DOHH2 (cell line): ENCODE measurements at regions not wholly inside any gene's neighbourhood (a gene's known extent, or its start where the extent isn't known, plus 50 kb on each side); places are given as distances from the start of the nearest gene placed in this dataset.

ENCODE experiments used
- H3F3A ChIP-seq: fragments of 200-600 bp; sonication (generic), shearing (Covaris generic); 2 replicates; pipeline ENCODE4 v1.6.0; 2016; ENCODE audit warnings: antibody characterized with exemption, mild to moderate bottlenecking; ENCODE audit not compliant: control insufficient read depth, insufficient read depth
- H3K27ac ChIP-seq: fragments of 200-600 bp; sonication (generic); 2 replicates; pipeline ENCODE4 v1.5.1; 2014; ENCODE audit warnings: low read depth, mild to moderate bottlenecking, low read length, moderate library complexity
- H3K27me3 ChIP-seq: fragments of 200-600 bp; sonication (generic); 2 replicates; pipeline ENCODE4 v1.6.1; 2014; ENCODE audit warnings: mild to moderate bottlenecking, low read length, mixed read lengths; ENCODE audit not compliant: control insufficient read depth
- H3K36me3 ChIP-seq: fragments of 200-600 bp; sonication (generic); 2 replicates; pipeline ENCODE4 v1.6.1; 2014; ENCODE audit warnings: mild to moderate bottlenecking, low read length, moderate library complexity, mixed read lengths; ENCODE audit not compliant: control insufficient read depth
- H3K4me1 ChIP-seq: fragments of 200-600 bp; sonication (generic); 2 replicates; pipeline ENCODE4 v1.6.1; 2014; ENCODE audit warnings: mild to moderate bottlenecking, low read length, mixed read lengths; ENCODE audit not compliant: control insufficient read depth
- H3K4me2 ChIP-seq: fragments of 200-600 bp; sonication (generic); 2 replicates; pipeline ENCODE4 v1.6.0; 2014; ENCODE audit warnings: mild to moderate bottlenecking, low read length, moderate library complexity
- H3K4me3 ChIP-seq: fragments of 200-600 bp; sonication (generic); 2 replicates; pipeline ENCODE4 v1.5.1; 2014; ENCODE audit warnings: mild to moderate bottlenecking, low read length, mixed read lengths
- H3K79me2 ChIP-seq: fragments of 200-600 bp; sonication (generic); 2 replicates; pipeline ENCODE4 v1.6.1; 2014; ENCODE audit warnings: mild to moderate bottlenecking, low read length, mixed read lengths; ENCODE audit not compliant: control insufficient read depth
- H3K9me2 ChIP-seq: fragments of 200-600 bp; sonication (generic); replicated peaks from 2 replicates; pipeline ENCODE4 v1.6.1; 2014; ENCODE audit warnings: mild to moderate bottlenecking, low read length, mixed read lengths; ENCODE audit not compliant: control insufficient read depth
- H3K9me3 ChIP-seq: fragments of 200-600 bp; sonication (generic); 2 replicates; pipeline ENCODE4 v1.6.1; 2014; ENCODE audit warnings: antibody characterized with exemption, low read length, mixed read lengths; ENCODE audit not compliant: control insufficient read depth, insufficient read depth
- H4K20me1 ChIP-seq: fragments of 200-600 bp; sonication (generic); 2 replicates; pipeline ENCODE4 v1.6.0; 2014; ENCODE audit warnings: low read depth, mild to moderate bottlenecking, antibody characterized with exemption, low read length, moderate library complexity; ENCODE audit not compliant: control insufficient read depth, insufficient read depth
- CTCF ChIP-seq: fragments of 200-600 bp; sonication (generic); IDR thresholded peaks from one replicate; pipeline ENCODE4 v1.5.1; 2014; ENCODE audit warnings: antibody characterized with exemption, mild to moderate bottlenecking, low read depth, low read length; ENCODE audit not compliant: poor library complexity, severe bottlenecking
- EZH2phosphoT487 ChIP-seq: fragments of 200-600 bp; sonication (generic); IDR thresholded peaks from 2 replicates; pipeline ENCODE4 v1.6.1; 2017; ENCODE audit warnings: borderline replicate concordance, mild to moderate bottlenecking, antibody characterized with exemption, low read length, moderate library complexity, mixed read lengths

GRCh38 chr5:167952278-167952995 is 339.0 kb upstream of the WWC1 start:
- Histone ChIP-seq H3K9me3 (no peaks in the 10 kb centered on the region), H4K20me1 (no peaks in the 10 kb centered on the region), H3K27ac (no peak overlapping the region), H3K9me2 (no peaks in the 10 kb centered on the region), H3K36me3 (no peaks in the 10 kb centered on the region), H3K4me1 (no peaks in the 10 kb centered on the region), H3K79me2 (no peaks in the 10 kb centered on the region), H3K4me2 (no peak overlapping the region), H3K27me3 (no peaks in the 10 kb centered on the region), H3F3A (no peaks in the 10 kb centered on the region), H3K4me3 (no peak overlapping the region)
- TF ChIP-seq EZH2phosphoT487 (no peak), CTCF (no peak)

- H3K9me3 ChIP-seq: no peaks in the 10 kb centered on the region
- no peaks in the 10 kb centered on the region for H3K9me2 ChIP-seq
- H4K20me1 ChIP-seq: no peaks in the 10 kb centered on the region
- no peak overlapping the region for H3K4me2 ChIP-seq
- H3K27ac ChIP-seq: no peak overlapping the region
- no peak overlapping the region for H3K4me3 ChIP-seq
- H3F3A ChIP-seq: no peaks in the 10 kb centered on the region
- TF ChIP-seq CTCF (no peak), EZH2phosphoT487 (no peak)
- H3K36me3 ChIP-seq: no peaks in the 10 kb centered on the region
- no peaks in the 10 kb centered on the region for H3K27me3 ChIP-seq
- H3K79me2 ChIP-seq: no peaks in the 10 kb centered on the region
- no peaks in the 10 kb centered on the region for H3K4me1 ChIP-seq
Measured at GRCh38 chr5:167953151-167953798, 338.2 kb upstream of the WWC1 start.

GRCh38 chr5:167961731-167962130 is 329.7 kb upstream of the WWC1 start:
- Histone ChIP-seq H3K27me3 (no peaks in the 10 kb centered on the region), H3K27ac (no peak overlapping the region), H3K4me3 (no peak overlapping the region), H3K79me2 (no peaks in the 10 kb centered on the region), H3K9me2 (no peaks in the 10 kb centered on the region; the same call in 1 of the 2 replicates), H3K4me2 (no peak overlapping the region), H3K9me3 (no peaks in the 10 kb centered on the region), H3F3A (no peaks in the 10 kb centered on the region), H3K4me1 (no peaks in the 10 kb centered on the region), H4K20me1 (no peaks in the 10 kb centered on the region), H3K36me3 (no peaks in the 10 kb centered on the region)
- TF ChIP-seq CTCF (no peak), EZH2phosphoT487 (no peak)
